Stimulated activated CD8-positive, alpha-beta memory T cell treated with anti-CD3 and anti-CD28 coated beads, Interleukin-4, amount 100 ng/mL, for 4 hours (primary cell): ENCODE measurements at regions not wholly inside any gene's neighbourhood (a gene's known extent, or its start where the extent isn't known, plus 50 kb on each side); places are given as distances from the start of the nearest gene placed in this dataset.
"Not testable (repeated sequence)": the region's sequence is repeated elsewhere in the genome, so short reads cannot be mapped to it uniquely, and the experiment has no call there.

Source experiments
- DNase-seq, 2 donors: peaks; one replicate each; pipeline ENCODE4 v3.0.0-alpha.2; 2020; ENCODE audit warnings: low read depth in 2 of 2, low spot score in 1 of 2

DNA sequence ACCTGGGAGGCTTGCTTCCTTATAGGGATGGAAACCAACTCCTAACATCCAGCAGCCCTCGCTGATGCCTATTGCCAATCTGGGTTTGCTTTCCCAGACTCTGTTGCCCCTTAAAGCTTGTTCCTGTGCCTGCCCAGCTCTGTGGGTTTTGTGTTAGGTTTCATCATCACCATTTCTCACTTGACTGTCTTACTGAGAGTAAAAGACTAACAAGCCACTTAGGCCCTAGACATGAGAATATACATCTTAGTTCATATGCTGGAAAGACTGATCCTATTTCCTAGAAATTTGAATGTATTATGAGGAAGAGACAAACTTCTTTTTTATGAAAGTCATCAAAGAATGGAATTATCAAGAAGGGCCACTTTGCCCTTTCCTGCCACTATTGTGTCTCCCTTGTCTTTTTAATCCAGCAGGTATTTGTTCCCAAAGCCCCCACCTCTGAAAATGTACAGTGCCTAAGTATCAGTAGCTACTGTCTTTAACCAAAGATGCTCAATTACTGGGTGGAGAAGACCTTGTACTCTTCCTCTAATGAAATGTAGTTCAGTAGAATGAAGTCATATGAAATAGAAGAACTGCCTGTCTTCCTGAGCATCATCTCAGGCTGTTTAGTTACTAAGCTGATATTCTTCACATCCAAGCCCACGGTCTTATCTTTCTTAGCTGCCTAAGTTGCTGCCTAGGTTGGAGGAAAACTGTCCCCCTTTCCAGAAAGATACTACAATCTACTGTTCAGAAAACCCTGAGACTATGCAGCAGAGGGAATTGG is 59.8 kb upstream of the ZPLD1 start:
- DNase-seq, result no peak

DNA sequence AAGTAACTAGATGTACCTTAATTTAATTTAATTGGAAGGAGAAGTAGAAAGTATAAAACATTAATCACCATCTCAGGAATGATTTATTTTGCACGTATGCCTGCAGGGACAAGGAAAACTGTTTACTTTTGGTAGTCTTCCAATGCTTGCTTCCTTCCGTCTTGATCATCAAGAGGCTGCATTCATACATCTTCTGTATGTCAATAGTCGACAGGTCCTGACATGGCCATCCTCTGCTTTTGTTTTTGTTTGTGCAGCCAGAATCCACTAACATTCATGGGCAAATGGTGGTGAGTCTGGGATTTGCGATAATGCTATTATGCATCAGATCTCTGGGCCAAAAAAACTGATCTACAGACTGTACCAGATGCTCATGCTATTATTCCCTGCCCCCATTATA is 56.6 kb upstream of the ZPLD1 start:
- DNase-seq, result no peak

DNA sequence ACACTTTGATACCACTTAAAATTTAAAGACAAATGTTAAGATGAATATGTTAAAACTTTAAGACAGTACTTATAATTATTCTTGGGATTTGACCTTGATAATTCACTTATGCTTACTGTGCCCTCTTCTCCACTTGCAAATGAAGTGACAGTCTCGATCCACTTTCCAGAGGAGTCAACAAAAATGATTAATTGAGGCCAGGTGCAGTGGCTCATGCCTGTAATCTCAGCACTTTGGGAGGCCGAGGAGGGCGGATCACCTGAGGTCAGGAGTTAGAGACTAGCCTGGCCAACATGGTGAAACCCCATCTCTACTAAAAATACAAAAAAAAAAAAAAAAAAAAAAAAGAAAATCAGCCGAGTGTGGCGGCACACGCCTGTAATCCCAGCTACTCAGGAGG is 52.6 kb upstream of the ZPLD1 start:
- DNase-seq, result not testable (repeated sequence)
